Left lung (tissue), 4 donors: ENCODE measurements at regions not wholly inside any gene's neighbourhood (a gene's known extent, or its start where the extent isn't known, plus 50 kb on each side); places are given as distances from the start of the nearest gene placed in this dataset.

Experiments
- ATAC-seq: fragments of 200-7000 bp; cut with Tn5 transposase; one replicate; pipeline ENCODE4 v1.9.1; 2020; ENCODE audit warnings: moderate library complexity
- DNase-seq, 4 donors: peaks; one replicate each; pipeline ENCODE4 v3.0.0-alpha.2; 2013 to 2020
- H3K27ac ChIP-seq, 2 donors: fragments of 200-600 bp; sonication (generic) in 1 of 2; one replicate each; pipeline versions ENCODE4 v1.5.0 to v1.8.0; 2020 to 2021
- H3K27me3 ChIP-seq, 2 donors: fragments of 200-600 bp; sonication (generic) in 1 of 2; one replicate each; pipeline versions ENCODE4 v1.5.0 to v1.8.0; 2020 to 2021
- H3K36me3 ChIP-seq, 2 donors: fragments of 200-600 bp; sonication (generic) in 1 of 2; one replicate each; pipeline versions ENCODE4 v1.5.0 to v1.8.0; 2020 to 2021
- H3K4me1 ChIP-seq, 2 donors: fragments of 200-600 bp; one replicate each; pipeline ENCODE4 v1.8.0; 2021
- H3K4me3 ChIP-seq, 2 donors: fragments of 200-600 bp; sonication (generic) in 1 of 2; one replicate each; pipeline versions ENCODE4 v1.5.0 to v1.8.0; 2020 to 2021; ENCODE audit warnings: mild to moderate bottlenecking in 1 of 2
- H3K9me3 ChIP-seq, 2 donors: fragments of 200-600 bp; sonication (generic) in 1 of 2; one replicate each; pipeline versions ENCODE4 v1.5.0 to v1.8.0; 2020 to 2021
- CTCF ChIP-seq, 2 donors: fragments of 200-600 bp; sonication (generic) in 1 of 2; IDR thresholded peaks; one replicate each; pipeline versions ENCODE4 v1.5.0 to v1.8.0; 2021; ENCODE audit warnings: antibody characterized with exemption in 2 of 2
- intact Hi-C, 2 donors: fragments of 100-400 bp; cut with DNase I; formaldehyde crosslinking; loops; one replicate each; pipeline versions ENCODE4 v1.11.2 to v1.14.2; 2022
- donor health status: DM: no; HTN: yes; CAD: no.
- donor health status: DM: no; HTN: no; CAD: no.

GRCh38 chr4:135164601-135165000, 963.0 kb upstream of the PABPC4L start:
- DNase-seq: no peak
- Histone ChIP-seq H3K4me3 (no peak overlapping the region), H3K27ac (no peak overlapping the region), H3K9me3 (no peaks in the 10 kb centered on the region), H3K27me3 (no peaks in the 10 kb centered on the region), H3K4me1 (no peaks in the 10 kb centered on the region), H3K36me3 (no peaks in the 10 kb centered on the region)
- TF ChIP-seq CTCF (IDR thresholded peaks at IDR 0.05): no peak
- intact Hi-C loops: no loop called here
- no peak for ATAC-seq

GRCh38 chr4:135144498-135144897, 942.9 kb upstream of the PABPC4L start:
- no peaks in the 10 kb centered on the region for H3K27me3 ChIP-seq
- ATAC-seq (no peak), DNase-seq (no peak)
- intact Hi-C loops: no loop called here
- no peak for TF ChIP-seq CTCF (IDR thresholded peaks at IDR 0.05)
- no peaks in the 10 kb centered on the region for H3K36me3 ChIP-seq
- H3K4me3 ChIP-seq: no peak overlapping the region
- H3K27ac ChIP-seq: no peak overlapping the region
- no peaks in the 10 kb centered on the region for H3K9me3 ChIP-seq
- no peaks in the 10 kb centered on the region for H3K4me1 ChIP-seq

- no peak overlapping the region for H3K4me3 ChIP-seq
- DNase-seq: no peak
- intact Hi-C loops: no loop called here
- no peaks in the 10 kb centered on the region for H3K4me1 ChIP-seq
- no peaks in the 10 kb centered on the region for H3K36me3 ChIP-seq
- TF ChIP-seq CTCF (IDR thresholded peaks at IDR 0.05): no peak
- no peaks in the 10 kb centered on the region for H3K9me3 ChIP-seq
- no peak overlapping the region for H3K27ac ChIP-seq
- no peaks in the 10 kb centered on the region for H3K27me3 ChIP-seq
- no peak for ATAC-seq
These were observed 922.6 kb upstream of the PABPC4L start for GRCh38 chr4:135124196-135124595.

- no peak for TF ChIP-seq CTCF (IDR thresholded peaks at IDR 0.05)
- H3K36me3 ChIP-seq: no peaks in the 10 kb centered on the region
- H3K4me3 ChIP-seq: no peak overlapping the region
- no peak for ATAC-seq
- no peaks in the 10 kb centered on the region for H3K9me3 ChIP-seq
- DNase-seq: no peak
- intact Hi-C loops: no loop called here
- H3K27ac ChIP-seq: no peak overlapping the region
- H3K27me3 ChIP-seq: no peaks in the 10 kb centered on the region
- no peaks in the 10 kb centered on the region for H3K4me1 ChIP-seq
These were observed 922.0 kb upstream of the PABPC4L start for GRCh38 chr4:135123632-135124031.

- ATAC-seq (no peak), DNase-seq (no peak)
- H3K9me3 ChIP-seq: no peaks in the 10 kb centered on the region
- H3K36me3 ChIP-seq: no peaks in the 10 kb centered on the region
- no peaks in the 10 kb centered on the region for H3K27me3 ChIP-seq
- intact Hi-C loops: no loop called here
- TF ChIP-seq CTCF (IDR thresholded peaks at IDR 0.05): no peak
- H3K27ac ChIP-seq: no peak overlapping the region
- no peak overlapping the region for H3K4me3 ChIP-seq
- H3K4me1 ChIP-seq: no peaks in the 10 kb centered on the region
These were observed 920.9 kb upstream of the PABPC4L start for GRCh38 chr4:135122457-135122856.
